ENCODE measurements at regions not wholly inside any gene's neighbourhood (a gene's known extent, or its start where the extent isn't known, plus 50 kb on each side); places are given as distances from the start of the nearest gene placed in this dataset.

GRCh38 chr5:51811883-51812471 lies 428.7 kb downstream of the ISL1 start:
- TF ChIP-seq CTCF (conservative IDR thresholded peaks at IDR 0.05; ENCODE audit: low read depth, low read length) = no peak
- TF ChIP-seq EZH2 (IDR thresholded peaks at IDR 0.05; ENCODE audit: borderline replicate concordance, low read depth, low read length, poor library complexity, severe bottlenecking) = no peak

Measured in A673 (cell line).